Type B pancreatic cell (in vitro differentiated cells): ENCODE measurements at regions not wholly inside any gene's neighbourhood (a gene's known extent, or its start where the extent isn't known, plus 50 kb on each side); places are given as distances from the start of the nearest gene placed in this dataset.
"Not testable (repeated sequence)": the region's sequence is repeated elsewhere in the genome, so short reads cannot be mapped to it uniquely, and the experiment has no call there.

Experiments
- DNase-seq: peaks from one replicate; pipeline ENCODE4 v3.0.0; 2021; ENCODE audit warnings: mixed read lengths; ENCODE audit not compliant: unreplicated experiment; ENCODE audit errors: extremely low spot score
- H3K27ac Mint-ChIP-seq: 2 replicates; pipeline ENCODE4 v1.8.0; 2021; ENCODE audit warnings: mild to moderate bottlenecking, mixed read lengths
- H3K27me3 Mint-ChIP-seq: 2 replicates; pipeline ENCODE4 v1.8.0; 2021; ENCODE audit warnings: mixed read lengths
- H3K36me3 Mint-ChIP-seq: 2 replicates; pipeline ENCODE4 v1.8.0; 2021; ENCODE audit warnings: mixed read lengths
- H3K4me1 Mint-ChIP-seq: one replicate; pipeline ENCODE4 v1.8.0; 2021; ENCODE audit warnings: mixed read lengths; ENCODE audit not compliant: unreplicated experiment
- H3K4me3 Mint-ChIP-seq: 2 replicates; pipeline ENCODE4 v1.8.0; 2021; ENCODE audit warnings: mild to moderate bottlenecking, mixed read lengths
- H3K9me3 Mint-ChIP-seq: 2 replicates; pipeline ENCODE4 v1.8.0; 2021; ENCODE audit warnings: mixed read lengths
- TF ChIP-seq, protein P1 (sequence below): fragments of 200-600 bp; sonication (generic); conservative IDR thresholded peaks from 2 replicates; pipeline ENCODE4 v1.5.0; 2021; ENCODE audit warnings: antibody characterized with exemption, mild to moderate bottlenecking

DNA sequence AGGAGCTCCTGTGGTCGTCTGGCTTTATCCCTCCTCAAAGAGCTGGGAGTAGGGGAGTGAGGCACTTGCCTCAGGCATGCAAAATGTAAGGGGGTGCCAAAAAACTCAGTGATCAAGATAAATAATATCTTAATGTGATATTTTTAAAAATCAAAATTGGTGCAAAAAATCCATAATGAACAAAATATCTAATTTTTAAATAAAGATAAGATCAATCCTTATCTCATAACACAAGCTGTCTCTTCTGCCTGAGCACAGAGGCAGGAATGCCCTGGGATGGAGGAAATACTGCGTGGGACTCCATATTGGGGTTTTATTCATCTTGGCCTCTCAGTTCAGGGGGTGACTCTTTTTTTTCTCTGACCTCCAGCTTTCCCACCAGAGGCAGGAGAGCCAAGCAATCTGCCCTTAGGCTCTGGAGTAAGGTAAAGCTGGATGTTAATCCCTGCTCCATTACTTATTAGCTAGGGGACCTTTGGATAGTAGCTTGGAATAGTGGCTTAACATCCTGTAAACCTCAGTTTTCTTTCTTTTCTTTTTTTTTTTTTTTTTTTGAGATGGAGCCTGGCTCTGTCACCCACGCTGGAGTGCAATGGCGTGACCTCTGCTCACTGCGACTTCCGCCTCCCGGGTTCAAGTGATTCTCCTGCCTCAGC, 77.3 kb upstream of the NFASC start:
- no peaks in the 10 kb centered on the region for H3K36me3 Mint-ChIP-seq
- no peaks in the 10 kb centered on the region for H3K9me3 Mint-ChIP-seq
- H3K4me3 Mint-ChIP-seq = no peak overlapping the region
- no peak for DNase-seq
- H3K27ac Mint-ChIP-seq = no peak overlapping the region
- H3K27me3 Mint-ChIP-seq = peaks cover 38% of the 10 kb centered on the region
- TF ChIP-seq, protein P1, sequence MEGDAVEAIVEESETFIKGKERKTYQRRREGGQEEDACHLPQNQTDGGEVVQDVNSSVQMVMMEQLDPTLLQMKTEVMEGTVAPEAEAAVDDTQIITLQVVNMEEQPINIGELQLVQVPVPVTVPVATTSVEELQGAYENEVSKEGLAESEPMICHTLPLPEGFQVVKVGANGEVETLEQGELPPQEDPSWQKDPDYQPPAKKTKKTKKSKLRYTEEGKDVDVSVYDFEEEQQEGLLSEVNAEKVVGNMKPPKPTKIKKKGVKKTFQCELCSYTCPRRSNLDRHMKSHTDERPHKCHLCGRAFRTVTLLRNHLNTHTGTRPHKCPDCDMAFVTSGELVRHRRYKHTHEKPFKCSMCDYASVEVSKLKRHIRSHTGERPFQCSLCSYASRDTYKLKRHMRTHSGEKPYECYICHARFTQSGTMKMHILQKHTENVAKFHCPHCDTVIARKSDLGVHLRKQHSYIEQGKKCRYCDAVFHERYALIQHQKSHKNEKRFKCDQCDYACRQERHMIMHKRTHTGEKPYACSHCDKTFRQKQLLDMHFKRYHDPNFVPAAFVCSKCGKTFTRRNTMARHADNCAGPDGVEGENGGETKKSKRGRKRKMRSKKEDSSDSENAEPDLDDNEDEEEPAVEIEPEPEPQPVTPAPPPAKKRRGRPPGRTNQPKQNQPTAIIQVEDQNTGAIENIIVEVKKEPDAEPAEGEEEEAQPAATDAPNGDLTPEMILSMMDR = no peak
- H3K4me1 Mint-ChIP-seq = peaks cover 5% of the 10 kb centered on the region

DNA sequence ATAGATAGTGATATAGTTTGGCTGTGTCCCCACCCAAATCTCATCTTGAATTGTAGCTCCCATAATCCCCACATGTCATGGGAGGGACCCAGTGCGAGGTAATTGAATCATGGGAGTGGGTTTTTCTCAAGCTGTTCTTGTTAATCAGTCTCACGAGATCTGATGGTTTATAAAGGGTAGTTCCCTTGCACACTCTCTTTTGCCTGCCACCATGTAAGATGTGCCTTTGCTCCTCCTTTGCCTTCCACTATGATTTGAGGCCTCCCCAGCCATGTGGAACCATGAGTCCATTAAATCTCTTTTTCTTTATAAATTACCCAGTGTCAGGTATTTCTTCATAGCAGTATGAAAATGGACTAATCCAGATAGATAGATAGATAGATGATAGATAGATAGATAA, 73.8 kb upstream of the NFASC start:
- not testable (repeated sequence) for H3K36me3 Mint-ChIP-seq, H3K4me3 Mint-ChIP-seq, DNase-seq, H3K9me3 Mint-ChIP-seq, H3K27ac Mint-ChIP-seq, H3K4me1 Mint-ChIP-seq
- H3K27me3 Mint-ChIP-seq = peaks cover 24% of the 10 kb centered on the region

DNA sequence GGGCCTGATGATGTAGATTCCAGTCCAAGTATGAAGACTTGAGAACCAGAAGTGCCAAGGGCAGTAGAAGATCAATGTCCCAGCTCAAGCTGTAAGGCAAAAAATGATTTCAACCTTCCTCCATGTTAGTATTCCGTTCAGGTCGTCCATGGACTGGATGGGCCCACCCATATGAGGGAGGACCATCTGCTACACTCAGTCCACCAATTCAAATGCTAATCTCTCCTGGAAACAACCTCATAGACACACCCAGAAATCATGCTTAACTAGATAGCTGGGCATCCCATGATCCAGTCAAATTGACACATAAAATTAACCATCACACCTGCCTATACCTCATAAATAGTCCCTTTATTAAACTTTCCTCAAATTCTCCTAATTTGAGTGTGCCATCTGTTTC, 73.3 kb upstream of the NFASC start:
- no peak for DNase-seq
- Mint-ChIP-seq H3K27ac (no peak overlapping the region), H3K4me3 (no peak overlapping the region), H3K27me3 (peaks cover 21% of the 10 kb centered on the region), H3K9me3 (no peaks in the 10 kb centered on the region), H3K36me3 (no peaks in the 10 kb centered on the region), H3K4me1 (no peaks in the 10 kb centered on the region)
- TF ChIP-seq, protein P1 = no peak

DNA sequence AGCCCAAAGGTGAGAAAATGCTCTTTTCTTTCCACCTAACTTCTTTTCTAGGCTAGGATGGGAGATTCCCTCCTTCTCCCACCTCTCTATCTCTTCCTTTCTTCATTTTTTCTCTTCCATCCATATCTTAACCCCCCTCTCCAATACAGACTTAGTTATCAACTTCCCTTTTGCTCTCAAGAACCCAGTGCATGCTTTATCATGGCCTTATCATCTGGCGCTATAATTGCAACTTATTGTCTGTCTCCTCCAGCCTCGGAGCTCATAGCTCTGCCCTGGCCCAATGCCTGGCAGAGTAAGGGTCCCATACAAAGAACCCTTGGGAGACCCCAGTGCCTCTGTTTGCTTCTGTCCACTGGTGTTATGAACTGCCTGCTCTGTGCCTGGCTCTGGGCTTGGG, 71.0 kb upstream of the NFASC start:
- DNase-seq = no peak
- Mint-ChIP-seq H3K36me3 (no peaks in the 10 kb centered on the region), H3K27me3 (peaks cover 32% of the 10 kb centered on the region), H3K9me3 (no peaks in the 10 kb centered on the region), H3K27ac (no peak overlapping the region), H3K4me3 (no peak overlapping the region), H3K4me1 (no peaks in the 10 kb centered on the region)
- TF ChIP-seq, protein P1 = no peak

DNA sequence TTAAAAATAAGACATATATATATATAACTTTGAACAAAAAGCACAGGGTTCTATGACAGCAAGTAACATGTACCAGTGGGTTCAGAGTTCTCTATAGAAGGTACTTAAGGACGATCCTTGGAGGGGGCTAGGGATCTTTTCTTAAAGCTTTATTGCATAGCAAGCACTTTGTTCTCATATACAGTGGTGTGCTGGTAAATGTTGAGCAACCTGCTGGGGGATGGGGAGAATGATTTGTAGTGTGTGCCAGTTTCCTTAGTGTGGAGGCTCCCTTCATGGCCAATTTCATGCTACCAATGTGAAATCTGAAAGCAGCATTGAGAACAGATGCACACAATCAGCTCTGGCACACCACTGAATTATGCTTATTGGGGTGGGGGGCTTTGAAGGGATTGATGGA, 69.5 kb upstream of the NFASC start:
- Mint-ChIP-seq H3K4me3 (no peak overlapping the region), H3K27ac (no peak overlapping the region), H3K27me3 (peaks cover 30% of the 10 kb centered on the region), H3K36me3 (no peaks in the 10 kb centered on the region), H3K9me3 (no peaks in the 10 kb centered on the region), H3K4me1 (no peaks in the 10 kb centered on the region)
- TF ChIP-seq, protein P1 = no peak
- DNase-seq = no peak

DNA sequence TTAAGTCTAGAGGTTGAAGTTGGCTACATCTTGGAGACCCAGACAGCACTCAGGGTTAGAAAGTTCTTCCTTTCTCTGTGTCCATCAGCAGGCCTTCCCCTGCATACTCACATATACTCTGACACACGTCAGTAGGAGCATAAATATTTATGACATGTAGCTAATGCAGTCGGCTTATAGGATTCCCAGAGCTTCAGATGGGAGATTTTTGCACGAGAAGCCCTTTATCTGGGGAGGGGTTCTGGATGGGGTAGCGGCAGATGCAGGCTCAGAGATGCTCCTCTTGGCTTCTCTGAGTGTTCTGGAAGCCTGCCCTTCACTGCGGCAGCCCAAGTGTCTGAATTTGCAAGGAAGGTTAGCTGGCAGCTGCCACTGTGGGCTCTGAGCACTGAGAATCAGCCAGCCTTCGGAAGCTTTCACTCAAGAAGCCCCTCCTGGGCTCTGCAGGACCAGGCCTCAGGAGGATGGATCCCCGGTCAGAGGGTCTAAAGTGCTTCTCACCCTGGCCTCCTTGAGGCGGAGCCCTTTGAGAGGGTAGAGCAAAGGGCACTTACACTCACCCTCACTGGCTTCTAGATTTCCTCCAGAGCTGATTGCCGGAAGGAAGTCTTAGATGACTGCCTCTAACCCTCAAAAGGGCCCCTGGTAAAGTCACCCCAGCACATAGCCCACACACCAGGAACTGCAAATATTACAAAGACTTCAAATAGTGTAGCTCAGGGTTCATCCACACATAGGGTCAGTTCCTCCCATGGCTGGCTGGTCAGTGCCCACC, 68.1 kb upstream of the NFASC start:
- H3K4me1 Mint-ChIP-seq = no peaks in the 10 kb centered on the region
- peaks cover 27% of the 10 kb centered on the region for H3K27me3 Mint-ChIP-seq
- no peak overlapping the region for H3K27ac Mint-ChIP-seq
- DNase-seq = no peak
- TF ChIP-seq, protein P1 = no peak
- no peak overlapping the region for H3K4me3 Mint-ChIP-seq
- no peaks in the 10 kb centered on the region for H3K36me3 Mint-ChIP-seq
- H3K9me3 Mint-ChIP-seq = no peaks in the 10 kb centered on the region
